Chondrocyte (in vitro differentiated cells): ENCODE measurements at regions not wholly inside any gene's neighbourhood (a gene's known extent, or its start where the extent isn't known, plus 50 kb on each side); places are given as distances from the start of the nearest gene placed in this dataset.

ENCODE experiments used
- DNase-seq: peaks from one replicate; pipeline ENCODE4 v3.0.0; 2021; ENCODE audit warnings: mixed read lengths, low spot score
- H3K27ac Mint-ChIP-seq: one replicate; pipeline ENCODE4 v1.8.0; 2021; ENCODE audit warnings: mild to moderate bottlenecking, moderate library complexity, mixed read lengths; ENCODE audit not compliant: unreplicated experiment
- H3K27me3 Mint-ChIP-seq: 2 replicates; pipeline ENCODE4 v1.8.0; 2021; ENCODE audit warnings: low read depth, mixed read lengths
- H3K36me3 Mint-ChIP-seq: 2 replicates; pipeline ENCODE4 v1.8.0; 2021; ENCODE audit warnings: low read depth, mixed read lengths
- H3K4me1 Mint-ChIP-seq: 2 replicates; pipeline ENCODE4 v1.8.0; 2021; ENCODE audit warnings: low read depth, mild to moderate bottlenecking, mixed read lengths
- H3K4me3 Mint-ChIP-seq: one replicate; pipeline ENCODE4 v1.8.0; 2021; ENCODE audit warnings: mild to moderate bottlenecking, moderate library complexity, mixed read lengths; ENCODE audit not compliant: unreplicated experiment
- H3K9me3 Mint-ChIP-seq: 2 replicates; pipeline ENCODE4 v1.8.0; 2021; ENCODE audit warnings: low read depth, mixed read lengths
- CTCF ChIP-seq: fragments of 200-600 bp; sonication (generic); IDR thresholded peaks from 2 replicates; pipeline ENCODE4 v1.5.0; 2021; ENCODE audit warnings: antibody characterized with exemption, mild to moderate bottlenecking, moderate library complexity

- Mint-ChIP-seq H3K27me3 (no peaks in the 10 kb centered on the region), H3K9me3 (peaks cover 13% of the 10 kb centered on the region), H3K27ac (peak overlapping the region; percentile 92), H3K4me1 (peaks cover 22% of the 10 kb centered on the region), H3K4me3 (no peak overlapping the region), H3K36me3 (no peaks in the 10 kb centered on the region)
- DNase-seq, result no peak
- TF ChIP-seq CTCF, result no peak
Observed at GRCh38 chr7:68691261-68692216, 906.7 kb upstream of the AUTS2 start.

- H3K4me3 Mint-ChIP-seq, result no peak overlapping the region
- TF ChIP-seq CTCF, result no peak
- H3K9me3 Mint-ChIP-seq, result peaks cover 13% of the 10 kb centered on the region
- no peaks in the 10 kb centered on the region for H3K36me3 Mint-ChIP-seq
- H3K4me1 Mint-ChIP-seq, result peaks cover 24% of the 10 kb centered on the region
- no peak for DNase-seq
- no peaks in the 10 kb centered on the region for H3K27me3 Mint-ChIP-seq
- peak overlapping the region; percentile 92 for H3K27ac Mint-ChIP-seq
Observed at GRCh38 chr7:68692511-68692910, 905.8 kb upstream of the AUTS2 start.

GRCh38 chr7:68694656-68695055 is 903.6 kb upstream of the AUTS2 start:
- Mint-ChIP-seq H3K36me3 (no peaks in the 10 kb centered on the region), H3K4me3 (no peak overlapping the region), H3K9me3 (peaks cover 16% of the 10 kb centered on the region), H3K27ac (no peak overlapping the region), H3K27me3 (no peaks in the 10 kb centered on the region), H3K4me1 (peaks cover 38% of the 10 kb centered on the region)
- TF ChIP-seq CTCF, result no peak
- DNase-seq, result no peak

GRCh38 chr7:68697796-68698280 is 900.4 kb upstream of the AUTS2 start:
- no peak for TF ChIP-seq CTCF
- Mint-ChIP-seq H3K4me1 (peaks cover 48% of the 10 kb centered on the region), H3K27me3 (no peaks in the 10 kb centered on the region), H3K9me3 (peaks cover 16% of the 10 kb centered on the region), H3K4me3 (no peak overlapping the region), H3K36me3 (no peaks in the 10 kb centered on the region), H3K27ac (peak overlapping the region; percentile 96)
- no peak for DNase-seq

GRCh38 chr7:68699090-68699711 is 899.1 kb upstream of the AUTS2 start:
- Mint-ChIP-seq H3K4me3 (no peak overlapping the region), H3K4me1 (peaks cover 48% of the 10 kb centered on the region), H3K27ac (peak overlapping the region; percentile 96), H3K27me3 (no peaks in the 10 kb centered on the region), H3K36me3 (no peaks in the 10 kb centered on the region), H3K9me3 (peaks cover 11% of the 10 kb centered on the region)
- TF ChIP-seq CTCF, result no peak
- DNase-seq, result no peak
